Stimulated activated CD4-positive, alpha-beta T cell treated with anti-CD3 and anti-CD28 coated beads, Interleukin-12 subunit alpha, Interleukin-12 subunit beta, amount 100 ng/mL, for 48 hours (primary cell): ENCODE measurements at regions not wholly inside any gene's neighbourhood (a gene's known extent, or its start where the extent isn't known, plus 50 kb on each side); places are given as distances from the start of the nearest gene placed in this dataset.
"Not testable (repeated sequence)": the region's sequence is repeated elsewhere in the genome, so short reads cannot be mapped to it uniquely, and the experiment has no call there.

Experiments used
- DNase-seq, 3 donors: peaks; one replicate each; pipeline ENCODE4 v3.0.0-alpha.2; 2020; ENCODE audit warnings: low read depth in 2 of 3, low spot score in 1 of 3

GRCh38 chr10:6881987-6882386 is 301.9 kb upstream of the PRKCQ start:
- DNase-seq = no peak

GRCh38 chr10:6877722-6878392 is 297.8 kb upstream of the PRKCQ start:
- DNase-seq = no peak

GRCh38 chr10:6877336-6877721 is 297.3 kb upstream of the PRKCQ start:
- DNase-seq = no peak

GRCh38 chr10:6875269-6875865 is 295.3 kb upstream of the PRKCQ start:
- DNase-seq = no peak

- no peak for DNase-seq
Measured at GRCh38 chr10:6871128-6871527, 291.1 kb upstream of the PRKCQ start.

GRCh38 chr10:6868036-6868725 is 288.1 kb upstream of the PRKCQ start:
- DNase-seq = no peak

GRCh38 chr10:6866757-6867156 is 286.7 kb upstream of the PRKCQ start:
- DNase-seq = no peak

GRCh38 chr10:6864142-6864541 is 284.1 kb upstream of the PRKCQ start:
- DNase-seq = no peak

- no peak for DNase-seq
Measured at GRCh38 chr10:6863381-6863780, 283.3 kb upstream of the PRKCQ start.

- DNase-seq = no peak
Measured at GRCh38 chr10:6850452-6850851, 270.4 kb upstream of the PRKCQ start.

GRCh38 chr10:6847561-6847960 is 267.5 kb upstream of the PRKCQ start:
- no peak for DNase-seq

GRCh38 chr10:6843894-6844650 is 264.0 kb upstream of the PRKCQ start:
- DNase-seq = no peak

- DNase-seq = no peak
Measured at GRCh38 chr10:6843481-6843881, 263.4 kb upstream of the PRKCQ start.

GRCh38 chr10:6842722-6843121 is 262.6 kb upstream of the PRKCQ start:
- DNase-seq = no peak

- no peak for DNase-seq
Measured at GRCh38 chr10:6841761-6842160, 261.7 kb upstream of the PRKCQ start.

GRCh38 chr10:6840766-6841165 is 260.7 kb upstream of the PRKCQ start:
- no peak for DNase-seq

- DNase-seq = no peak
Measured at GRCh38 chr10:6840201-6840691, 260.2 kb upstream of the PRKCQ start.

GRCh38 chr10:6838118-6838517 is 258.0 kb upstream of the PRKCQ start:
- DNase-seq = peak in 1 of 3 donors; percentile 9

GRCh38 chr10:6833458-6834011 is 253.5 kb upstream of the PRKCQ start:
- no peak for DNase-seq

- not testable (repeated sequence) for DNase-seq
Measured at GRCh38 chr10:6830981-6831380, 250.9 kb upstream of the PRKCQ start.

- not testable (repeated sequence) for DNase-seq
Measured at GRCh38 chr10:6824793-6825192, 244.7 kb upstream of the PRKCQ start.
